Activated CD8-positive, alpha-beta T cell treated with anti-CD3 and anti-CD28 coated beads for 36 hours (primary cell): ENCODE measurements at regions not wholly inside any gene's neighbourhood (a gene's known extent, or its start where the extent isn't known, plus 50 kb on each side); places are given as distances from the start of the nearest gene placed in this dataset.
"Not testable (repeated sequence)": the region's sequence is repeated elsewhere in the genome, so short reads cannot be mapped to it uniquely, and the experiment has no call there.

ENCODE experiments used
- ATAC-seq: fragments of 200-7000 bp; cut with Tn5 transposase; one replicate; pipeline ENCODE4 v1.10.0; 2021; ENCODE audit warnings: mild to moderate bottlenecking, moderate library complexity
- CTCF ChIA-PET: fragments of 350-600 bp; sonication (Branson Sonifier 250); formaldehyde crosslinking; loops from one replicate; lab custom pipeline; 2021; ENCODE audit warnings: antibody characterized with exemption; lab: Charles Lee
- POLR2A ChIA-PET: fragments of 350-600 bp; sonication (Branson Sonifier 250); formaldehyde crosslinking; loops from one replicate; lab custom pipeline; 2021; ENCODE audit warnings: antibody characterized with exemption; lab: Charles Lee
- DNase-seq: peaks from one replicate; pipeline ENCODE4 v3.0.0-alpha.2; 2020
- H3K27ac Mint-ChIP-seq: one replicate; pipeline ENCODE4 v1.8.0; 2021; ENCODE audit warnings: mild to moderate bottlenecking, mixed read lengths
- H3K27me3 Mint-ChIP-seq: one replicate; pipeline ENCODE4 v1.8.0; 2021; ENCODE audit warnings: mixed read lengths
- H3K36me3 Mint-ChIP-seq: one replicate; pipeline ENCODE4 v1.8.0; 2021; ENCODE audit warnings: low read depth, mixed read lengths
- H3K4me1 Mint-ChIP-seq: one replicate; pipeline ENCODE4 v1.8.0; 2021; ENCODE audit warnings: low read depth, mixed read lengths
- H3K4me3 Mint-ChIP-seq: one replicate; pipeline ENCODE4 v1.8.0; 2021; ENCODE audit warnings: mild to moderate bottlenecking, moderate library complexity, mixed read lengths
- H3K9me3 Mint-ChIP-seq: one replicate; pipeline ENCODE4 v1.8.0; 2021; ENCODE audit warnings: mixed read lengths
- CTCF ChIP-seq: fragments of 200-600 bp; IDR thresholded peaks from one replicate; pipeline ENCODE4 v1.8.0; 2022; ENCODE audit warnings: antibody characterized with exemption, mild to moderate bottlenecking
- intact Hi-C: fragments of 100-400 bp; cut with micrococcal nuclease; formaldehyde crosslinking; loops from one replicate; pipeline ENCODE4 v1.10.0; 2022

GRCh38 chr13:33665626-33666175 lies 152.2 kb upstream of the RFC3 start:
- H3K4me1 Mint-ChIP-seq, result peaks cover 5% of the 10 kb centered on the region
- intact Hi-C loops, result no loop called here
- H3K27me3 Mint-ChIP-seq, result no peaks in the 10 kb centered on the region
- H3K9me3 Mint-ChIP-seq, result peaks cover 1% of the 10 kb centered on the region
- no peak overlapping the region for H3K27ac Mint-ChIP-seq
- no peak overlapping the region for H3K4me3 Mint-ChIP-seq
- ATAC-seq, result no peak
- ChIA-PET CTCF (interaction anchor here (1.1 kb wide), 1 partner anchor 59 kb away, joined by 3 read pairs; no protein-coding TSS in a partner anchor), POLR2A (no interaction called here)
- H3K36me3 Mint-ChIP-seq, result no peaks in the 10 kb centered on the region
- no peak for DNase-seq
- no peak for TF ChIP-seq CTCF

GRCh38 chr13:33671560-33671959 lies 146.4 kb upstream of the RFC3 start:
- ATAC-seq (no peak), DNase-seq (no peak)
- Mint-ChIP-seq H3K9me3 (no peaks in the 10 kb centered on the region), H3K27ac (no peak overlapping the region), H3K4me1 (peaks cover 8% of the 10 kb centered on the region), H3K4me3 (no peak overlapping the region), H3K27me3 (peaks cover 3% of the 10 kb centered on the region), H3K36me3 (no peaks in the 10 kb centered on the region)
- intact Hi-C loops, result loop anchor here (10.0 kb wide), 1 partner anchor 57 kb away; no protein-coding TSS in a partner anchor
- ChIA-PET CTCF (no interaction called here), POLR2A (interaction anchor here (0.6 kb wide), 1 partner anchor 355 kb away, joined by 5 read pairs; no protein-coding TSS in a partner anchor)
- TF ChIP-seq CTCF, result no peak

GRCh38 chr13:33672022-33672421 lies 145.9 kb upstream of the RFC3 start:
- DNase-seq, H3K9me3 Mint-ChIP-seq, CTCF ChIA-PET, ATAC-seq, H3K27me3 Mint-ChIP-seq, H3K4me3 Mint-ChIP-seq, H3K36me3 Mint-ChIP-seq, H3K27ac Mint-ChIP-seq, H3K4me1 Mint-ChIP-seq, POLR2A ChIA-PET: not testable (repeated sequence)
- intact Hi-C loops, result loop anchor here (10.0 kb wide), 1 partner anchor 57 kb away; no protein-coding TSS in a partner anchor

- Mint-ChIP-seq H3K9me3 (no peaks in the 10 kb centered on the region), H3K4me3 (no peak overlapping the region), H3K4me1 (peaks cover 20% of the 10 kb centered on the region), H3K27me3 (peaks cover 7% of the 10 kb centered on the region), H3K27ac (no peak overlapping the region), H3K36me3 (no peaks in the 10 kb centered on the region)
- peak; percentile 12 for DNase-seq
- TF ChIP-seq CTCF, result no peak
- POLR2A ChIA-PET, result no interaction called here
- ATAC-seq, result no peak
- CTCF ChIA-PET, result no interaction called here
- intact Hi-C loops, result loop anchor here (10.0 kb wide), 1 partner anchor 62 kb away; no protein-coding TSS in a partner anchor
Measured at GRCh38 chr13:33676045-33676989, 141.6 kb upstream of the RFC3 start.

- Mint-ChIP-seq H3K36me3 (no peaks in the 10 kb centered on the region), H3K4me3 (no peak overlapping the region), H3K9me3 (no peaks in the 10 kb centered on the region), H3K27me3 (peaks cover 7% of the 10 kb centered on the region), H3K27ac (peak overlapping the region; percentile 60), H3K4me1 (peaks cover 20% of the 10 kb centered on the region)
- DNase-seq, result no peak
- no peak for ATAC-seq
- POLR2A ChIA-PET, result no interaction called here
- intact Hi-C loops, result loop anchor here (10.0 kb wide), 1 partner anchor 62 kb away; no protein-coding TSS in a partner anchor
- no peak for TF ChIP-seq CTCF
- CTCF ChIA-PET, result interaction anchor here (0.6 to 2.2 kb wide), 2 partner anchors 135 to 1007 kb away, joined by 4 to 6 read pairs; no protein-coding TSS in a partner anchor
Measured at GRCh38 chr13:33677215-33677614, 140.7 kb upstream of the RFC3 start.
